NCI-H82 treated with DMSO at 0.1 percent for 48 hours (cell line): ENCODE measurements at regions not wholly inside any gene's neighbourhood (a gene's known extent, or its start where the extent isn't known, plus 50 kb on each side); places are given as distances from the start of the nearest gene placed in this dataset.

ENCODE experiments used
- DNase-seq: peaks from one replicate; lab custom pipeline; 2025; ENCODE audit not compliant: unreplicated experiment; lab: John Stamatoyannopoulos, UW

- no peak for DNase-seq
Observed at GRCh38 chr3:61311044-61311443, 59.8 kb upstream of the FHIT start.

GRCh38 chr3:61315871-61316270 lies 64.6 kb upstream of the FHIT start:
- DNase-seq = no peak

- DNase-seq = no peak
Observed at GRCh38 chr3:61323094-61323493, 71.8 kb upstream of the FHIT start.

GRCh38 chr3:61331929-61332552 lies 80.8 kb upstream of the FHIT start:
- no peak for DNase-seq

GRCh38 chr3:61333192-61333961 lies 82.1 kb upstream of the FHIT start:
- DNase-seq = no peak

GRCh38 chr3:61334783-61335182 lies 83.5 kb upstream of the FHIT start:
- DNase-seq = no peak

- DNase-seq = no peak
Observed at GRCh38 chr3:61340931-61341461, 89.7 kb upstream of the FHIT start.

- no peak for DNase-seq
Observed at GRCh38 chr3:61343543-61343942, 92.3 kb upstream of the FHIT start.

- no peak for DNase-seq
Observed at GRCh38 chr3:61345020-61345419, 93.8 kb upstream of the FHIT start.

- no peak for DNase-seq
Observed at GRCh38 chr3:61347981-61348380, 96.7 kb upstream of the FHIT start.

- DNase-seq = no peak
Observed at GRCh38 chr3:61349717-61350116, 98.5 kb upstream of the FHIT start.

GRCh38 chr3:61350782-61351309 lies 99.6 kb upstream of the FHIT start:
- no peak for DNase-seq

GRCh38 chr3:61352306-61352705 lies 101.1 kb upstream of the FHIT start:
- DNase-seq = no peak

GRCh38 chr3:61353382-61353781 lies 102.1 kb upstream of the FHIT start:
- DNase-seq = no peak

GRCh38 chr3:61354604-61355003 lies 103.4 kb upstream of the FHIT start:
- DNase-seq = no peak

- DNase-seq = no peak
Observed at GRCh38 chr3:61356685-61357084, 105.4 kb upstream of the FHIT start.

- no peak for DNase-seq
Observed at GRCh38 chr3:61357902-61358301, 106.7 kb upstream of the FHIT start.

GRCh38 chr3:61358364-61358763 lies 107.1 kb upstream of the FHIT start:
- no peak for DNase-seq

- no peak for DNase-seq
Observed at GRCh38 chr3:61360297-61360965, 109.2 kb upstream of the FHIT start.

- DNase-seq = no peak
Observed at GRCh38 chr3:61369678-61370077, 118.4 kb upstream of the FHIT start.

GRCh38 chr3:61371123-61371522 lies 119.9 kb upstream of the FHIT start:
- DNase-seq = no peak

- DNase-seq = no peak
Observed at GRCh38 chr3:61372723-61373122, 121.5 kb upstream of the FHIT start.
